GM12873 (cell line): ENCODE measurements at regions not wholly inside any gene's neighbourhood (a gene's known extent, or its start where the extent isn't known, plus 50 kb on each side); places are given as distances from the start of the nearest gene placed in this dataset.

Experiments
- CTCF ChIP-seq: IDR thresholded peaks from 2 replicates; pipeline ENCODE4 v1.5.1; 2012; ENCODE audit warnings: low read depth, mild to moderate bottlenecking, moderate library complexity, low read length, control low read depth; ENCODE audit not compliant: insufficient read depth; ENCODE audit errors: missing control alignments

- no peak for TF ChIP-seq CTCF
Measured at GRCh38 chr15:93823971-93824913, 407.1 kb upstream of the MCTP2 start.

- TF ChIP-seq CTCF = no peak
Measured at GRCh38 chr15:93820566-93820965, 410.8 kb upstream of the MCTP2 start.

DNA sequence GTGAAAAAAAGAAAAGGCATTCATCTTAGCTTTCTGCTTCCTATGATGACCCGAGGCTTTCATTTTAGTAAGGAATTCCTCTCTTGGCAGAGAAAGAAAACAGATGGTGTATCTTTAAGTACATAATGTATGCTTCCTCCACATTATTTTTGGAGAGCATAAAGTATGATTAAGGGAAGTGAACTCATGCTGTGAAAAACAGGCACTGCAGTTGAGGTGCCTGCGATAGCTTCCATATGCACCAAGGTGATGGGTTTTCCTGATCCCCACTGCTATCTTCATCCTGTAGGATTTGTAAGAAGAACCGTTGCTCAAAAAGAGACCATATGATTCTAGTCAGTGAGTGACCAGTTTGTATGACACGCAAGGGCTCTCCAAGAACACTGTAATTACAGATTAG is 411.5 kb upstream of the MCTP2 start:
- TF ChIP-seq CTCF = no peak

- no peak for TF ChIP-seq CTCF
Measured at GRCh38 chr15:93816815-93817214, 414.5 kb upstream of the MCTP2 start.

- no peak for TF ChIP-seq CTCF
Measured at GRCh38 chr15:93811305-93811704, 420.1 kb upstream of the MCTP2 start.

- TF ChIP-seq CTCF = no peak
Measured at GRCh38 chr15:93809516-93809915, 421.8 kb upstream of the MCTP2 start.

- no peak for TF ChIP-seq CTCF
Measured at GRCh38 chr15:93803421-93804152, 427.8 kb upstream of the MCTP2 start.
